GM12878 (cell line): ENCODE measurements at regions not wholly inside any gene's neighbourhood (a gene's known extent, or its start where the extent isn't known, plus 50 kb on each side); places are given as distances from the start of the nearest gene placed in this dataset.

Experiments used
- ATAC-seq: fragments of 200-7000 bp; cut with Tn5 transposase; 3 replicates; pipeline ENCODE4 v1.9.1; 2020; ENCODE audit warnings: mild to moderate bottlenecking, moderate library complexity
- BruUV-seq: library from RNA; stranded (reverse); fragments of 400-500 nt; replicated peaks from 2 replicates; lab custom pipeline; 2021; lab: Mats Ljungman, UMichigan
- CTCF ChIA-PET: fragments of 300-600 bp; sonication (Branson Sonifier 250); formaldehyde crosslinking; extraction: SDS; loops from one replicate; lab custom pipeline; 2021; ENCODE audit warnings: inconsistent platforms; lab: Yijun Ruan, JAX
- POLR2A ChIA-PET: fragments of 350-600 bp; formaldehyde crosslinking; extraction: SDS; loops from one replicate; lab custom pipeline; 2021; ENCODE audit warnings: inconsistent platforms; lab: Charles Lee
- RAD21 ChIA-PET: fragments of 300-600 bp; sonication (Branson Sonifier 250); formaldehyde crosslinking; loops from one replicate; lab custom pipeline; 2023; ENCODE audit warnings: antibody characterized with exemption; ENCODE audit not compliant: unreplicated experiment; lab: Charles Lee
- SMC1A ChIA-PET: fragments of 300-600 bp; sonication (Branson Sonifier 250); formaldehyde crosslinking; loops from one replicate; lab custom pipeline; 2023; ENCODE audit not compliant: unreplicated experiment, uncharacterized antibody; lab: Charles Lee
- DNase-seq: peaks from one replicate; pipeline ENCODE4 v3.0.0-alpha.2; 2011; ENCODE audit warnings: low read depth, low spot score
- FAIRE-seq: peaks from 3 replicates; lab custom pipeline; 2011; peaks lifted over from hg19 to GRCh38; lab: Jason Lieb, UNC
- H2AFZ ChIP-seq: 2 replicates; pipeline ENCODE4 v1.6.0; 2011; ENCODE audit warnings: low read depth, low read length, control low read depth; ENCODE audit not compliant: control insufficient read depth
- H3K27ac ChIP-seq: 2 replicates; pipeline ENCODE4 v1.5.1; 2011; ENCODE audit warnings: control low read depth; ENCODE audit not compliant: control insufficient read depth, insufficient read depth
- H3K27me3 ChIP-seq, 2 experiments: replicated peaks in 1 of 2; 2 replicates each; pipeline versions ENCODE4 v1.6.0 to v1.6.1; 2011; ENCODE audit warnings: low read length in 1 of 2; ENCODE audit not compliant: control insufficient read depth in 2 of 2, insufficient read depth in 2 of 2
- H3K36me3 ChIP-seq, 2 experiments: 2 replicates each; pipeline ENCODE4 v1.5.1; 2011; ENCODE audit warnings: low read length in 1 of 2; ENCODE audit not compliant: control insufficient read depth in 2 of 2, insufficient read depth in 2 of 2
- H3K4me1 ChIP-seq: 2 replicates; pipeline ENCODE4 v1.6.1; 2011; ENCODE audit warnings: mild to moderate bottlenecking, low read length, moderate library complexity, mixed read lengths; ENCODE audit not compliant: control insufficient read depth, insufficient read depth
- H3K4me2 ChIP-seq: 2 replicates; pipeline ENCODE4 v1.6.0; 2011; ENCODE audit warnings: control low read depth; ENCODE audit not compliant: control insufficient read depth, insufficient read depth
- H3K4me3 ChIP-seq: fragments of 200-600 bp; sonication (generic); 2 replicates; pipeline ENCODE4 v1.5.1; 2016
- H3K79me2 ChIP-seq: 2 replicates; pipeline ENCODE4 v1.6.0; 2011; ENCODE audit warnings: low read length; ENCODE audit not compliant: control insufficient read depth, insufficient read depth
- H3K9ac ChIP-seq: 2 replicates; pipeline ENCODE4 v1.8.0; 2011; ENCODE audit warnings: low read length, control low read depth, mixed read lengths; ENCODE audit not compliant: control insufficient read depth, insufficient read depth
- H3K9me3 ChIP-seq: replicated peaks from 3 replicates; pipeline ENCODE4 v1.5.1; 2011; ENCODE audit warnings: mild to moderate bottlenecking, low read length; ENCODE audit not compliant: control insufficient read depth, insufficient read depth
- H4K20me1 ChIP-seq: 2 replicates; pipeline ENCODE4 v1.6.0; 2011; ENCODE audit not compliant: control insufficient read depth, insufficient read depth
- CREB1 ChIP-seq: IDR thresholded peaks from 2 replicates; pipeline ENCODE4 v1.6.1; 2012; ENCODE audit warnings: low read depth, mild to moderate bottlenecking, inconsistent platforms
- EZH2 ChIP-seq: IDR thresholded peaks from 2 replicates; pipeline ENCODE4 v1.6.1; 2012; ENCODE audit warnings: low read depth, mild to moderate bottlenecking, control low read depth, inconsistent platforms, low read length, borderline replicate concordance; ENCODE audit not compliant: control insufficient read depth
- KDM1A ChIP-seq: fragments of 200-600 bp; sonication (generic); IDR thresholded peaks from 2 replicates; pipeline ENCODE4 v1.6.1; 2016; ENCODE audit warnings: borderline replicate concordance
- MYC ChIP-seq: IDR thresholded peaks from 2 replicates; pipeline ENCODE4 v1.6.1; 2011; ENCODE audit warnings: mild to moderate bottlenecking, low read length, moderate library complexity, inconsistent platforms; ENCODE audit not compliant: insufficient read depth, insufficient replicate concordance, insufficient read length, severe bottlenecking
- PBX3 ChIP-seq: IDR thresholded peaks from 2 replicates; pipeline ENCODE4 v1.6.1; 2011; ENCODE audit warnings: mild to moderate bottlenecking, low read depth, low read length, moderate library complexity; ENCODE audit not compliant: insufficient replicate concordance
- POLR2AphosphoS5 ChIP-seq: IDR thresholded peaks from 2 replicates; pipeline ENCODE4 v1.6.1; 2011; ENCODE audit warnings: mild to moderate bottlenecking, low read length, inconsistent platforms
- RAD21 ChIP-seq: IDR thresholded peaks from 2 replicates; pipeline ENCODE4 v1.6.1; 2011; ENCODE audit warnings: mild to moderate bottlenecking, low read depth, low read length, moderate library complexity; ENCODE audit not compliant: insufficient read depth
- RUNX3 ChIP-seq: IDR thresholded peaks from 2 replicates; pipeline ENCODE4 v1.6.1; 2012; ENCODE audit warnings: low read length, inconsistent platforms
- SMC3 ChIP-seq: IDR thresholded peaks from 2 replicates; pipeline ENCODE4 v1.6.1; 2011; ENCODE audit warnings: low read length, improper control_type of control experiment, borderline replicate concordance
- SREBF1 ChIP-seq: IDR thresholded peaks from 2 replicates; pipeline ENCODE4 v1.6.1; 2012; ENCODE audit warnings: mild to moderate bottlenecking, low read length
- SUPT20H ChIP-seq: IDR thresholded peaks from 2 replicates; pipeline ENCODE4 v1.6.1; 2011; ENCODE audit warnings: low read depth, mild to moderate bottlenecking, low read length, moderate library complexity, borderline replicate concordance; ENCODE audit not compliant: control insufficient read depth
- SUZ12 ChIP-seq: fragments of 200-600 bp; sonication (generic); IDR thresholded peaks from one replicate; pipeline ENCODE4 v1.6.1; 2018; ENCODE audit warnings: antibody characterized with exemption, mild to moderate bottlenecking; ENCODE audit not compliant: unreplicated experiment
- TBL1XR1 ChIP-seq: IDR thresholded peaks from 2 replicates; pipeline ENCODE4 v1.6.1; 2012; ENCODE audit warnings: low read depth, low read length, improper control_type of control experiment
- ZBTB40 ChIP-seq: fragments of 450-650 bp; IDR thresholded peaks from 2 replicates; pipeline ENCODE4 v1.6.1; 2016; ENCODE audit warnings: mild to moderate bottlenecking, moderate library complexity, borderline replicate concordance
- ZNF24 ChIP-seq: fragments of 450-650 bp; IDR thresholded peaks from 2 replicates; pipeline ENCODE4 v1.6.1; 2017; ENCODE audit warnings: antibody characterized with exemption, mild to moderate bottlenecking
- WGBS: methylation state at CpG from one replicate; pipeline ENCODE4 v1.1.6; 2016; ENCODE audit warnings: low lambda C conversion rate; ENCODE audit not compliant: insufficient replicate concordance, insufficient coverage; ENCODE audit errors: missing lambda C conversion rate; 5-methylcytosine and 5-hydroxymethylcytosine counted together
- in situ Hi-C: fragments of 300-500 bp; cut with MboI; formaldehyde crosslinking; loops from 9 replicates; pipeline ENCODE4 v1.14.3; 2018; ENCODE audit warnings: mixed read lengths
- intact Hi-C: fragments of 100-400 bp; cut with micrococcal nuclease; formaldehyde crosslinking; loops from one replicate; pipeline ENCODE4 v1.14.2; 2022; ENCODE audit not compliant: unreplicated experiment
- TF ChIP-seq, protein P1 (sequence below): fragments of 150-350 bp; IDR thresholded peaks from 2 replicates; pipeline ENCODE4 v1.6.1; 2014; ENCODE audit warnings: mild to moderate bottlenecking, low read depth, low read length

DNA sequence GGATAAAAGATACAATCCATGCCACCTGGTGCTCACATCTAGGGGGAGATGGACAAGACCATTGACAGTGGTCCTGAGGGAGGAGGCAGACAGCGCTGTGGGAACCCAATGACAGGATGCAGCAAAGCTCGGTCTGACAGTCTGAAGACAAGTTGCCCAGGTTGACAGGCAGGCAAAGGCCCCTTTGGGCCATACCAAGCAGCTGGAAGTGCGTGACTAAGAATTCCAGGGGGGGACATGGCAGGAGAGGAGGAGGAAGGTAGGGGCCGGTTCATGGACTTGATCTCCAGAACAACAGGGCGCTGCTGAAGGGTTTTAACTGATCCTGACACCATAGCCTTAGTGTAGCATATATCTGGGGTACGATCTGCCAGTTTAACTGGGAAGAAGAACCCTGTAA, 83.4 kb downstream of the RPLP1 start:
- H3K27me3 ChIP-seq, result no peaks in the 10 kb centered on the region
- H2AFZ ChIP-seq, result no peak overlapping the region
- H3K27ac ChIP-seq, result no peak overlapping the region
- DNase-seq (no peak), ATAC-seq (no peak), FAIRE-seq (no peak)
- ChIA-PET POLR2A (no interaction called here), CTCF (no interaction called here), RAD21 (no interaction called here), SMC1A (interaction anchor here (1.1 kb wide), 1 partner anchor 61 kb away, joined by 3 read pairs; no protein-coding TSS in a partner anchor)
- no peak overlapping the region for H3K4me3 ChIP-seq
- H3K79me2 ChIP-seq, result no peaks in the 10 kb centered on the region
- WGBS, result 14% methylated on average over 6 of the region's 6 CpGs
- in situ Hi-C loops, result no loop called here
- no TSS peak for BruUV-seq
- H3K4me2 ChIP-seq, result no peak overlapping the region
- intact Hi-C loops, result no loop called here
- no peaks in the 10 kb centered on the region for H3K4me1 ChIP-seq
- H3K9me3 ChIP-seq, result no peaks in the 10 kb centered on the region
- no peaks in the 10 kb centered on the region for H3K36me3 ChIP-seq
- no peaks in the 10 kb centered on the region for H4K20me1 ChIP-seq
- no peak overlapping the region for H3K9ac ChIP-seq
- TF ChIP-seq MYC, result no peak
- no peak for TF ChIP-seq SUZ12
- TF ChIP-seq SMC3, result no peak
- no peak for TF ChIP-seq ZBTB40
- no peak for TF ChIP-seq TBL1XR1
- no peak for TF ChIP-seq EZH2
- no peak for TF ChIP-seq SREBF1
- no peak for TF ChIP-seq KDM1A
- no peak for TF ChIP-seq CREB1
- TF ChIP-seq, protein P1, sequence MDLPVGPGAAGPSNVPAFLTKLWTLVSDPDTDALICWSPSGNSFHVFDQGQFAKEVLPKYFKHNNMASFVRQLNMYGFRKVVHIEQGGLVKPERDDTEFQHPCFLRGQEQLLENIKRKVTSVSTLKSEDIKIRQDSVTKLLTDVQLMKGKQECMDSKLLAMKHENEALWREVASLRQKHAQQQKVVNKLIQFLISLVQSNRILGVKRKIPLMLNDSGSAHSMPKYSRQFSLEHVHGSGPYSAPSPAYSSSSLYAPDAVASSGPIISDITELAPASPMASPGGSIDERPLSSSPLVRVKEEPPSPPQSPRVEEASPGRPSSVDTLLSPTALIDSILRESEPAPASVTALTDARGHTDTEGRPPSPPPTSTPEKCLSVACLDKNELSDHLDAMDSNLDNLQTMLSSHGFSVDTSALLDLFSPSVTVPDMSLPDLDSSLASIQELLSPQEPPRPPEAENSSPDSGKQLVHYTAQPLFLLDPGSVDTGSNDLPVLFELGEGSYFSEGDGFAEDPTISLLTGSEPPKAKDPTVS, result no peak
- TF ChIP-seq ZNF24, result no peak
- TF ChIP-seq POLR2AphosphoS5, result no peak
- TF ChIP-seq RAD21, result no peak
- TF ChIP-seq RUNX3, result no peak
- no peak for TF ChIP-seq PBX3
- no peak for TF ChIP-seq SUPT20H
